Liver (tissue), 8 donors: ENCODE measurements at regions not wholly inside any gene's neighbourhood (a gene's known extent, or its start where the extent isn't known, plus 50 kb on each side); places are given as distances from the start of the nearest gene placed in this dataset.

Source experiments
- DNase-seq: peaks from one replicate; pipeline ENCODE4 v3.0.0-alpha.2; 2017; ENCODE audit warnings: low spot score
- H3K27ac ChIP-seq, 2 donors: one replicate each; pipeline ENCODE4 v1.7.0; 2013; ENCODE audit warnings: inconsistent platforms in 2 of 2, low read length in 2 of 2, control low read depth in 1 of 2, low read depth in 1 of 2, mild to moderate bottlenecking in 1 of 2
- H3K27me3 ChIP-seq, 4 donors: one replicate each; pipeline versions ENCODE4 v1.6.1 to v1.7.0; 2013; ENCODE audit warnings: low read length in 3 of 4, inconsistent platforms in 1 of 4, mild to moderate bottlenecking in 1 of 4, moderate library complexity in 1 of 4; ENCODE audit not compliant: control insufficient read depth in 4 of 4, insufficient read depth in 4 of 4
- H3K36me3 ChIP-seq, 4 donors: one replicate each; pipeline versions ENCODE4 v1.6.1 to v1.7.0; 2013; ENCODE audit warnings: low read length in 3 of 4, mild to moderate bottlenecking in 3 of 4, low read depth in 1 of 4, moderate library complexity in 1 of 4; ENCODE audit not compliant: control insufficient read depth in 4 of 4, insufficient read depth in 3 of 4
- H3K4me1 ChIP-seq, 4 donors: one replicate each; pipeline versions ENCODE4 v1.6.1 to v1.7.0; 2013; ENCODE audit warnings: low read length in 3 of 4, mild to moderate bottlenecking in 3 of 4, moderate library complexity in 1 of 4; ENCODE audit not compliant: control insufficient read depth in 4 of 4, insufficient read depth in 4 of 4
- H3K4me3 ChIP-seq, 3 donors: one replicate each; pipeline versions ENCODE4 v1.6.1 to v1.7.0; 2013; ENCODE audit warnings: low read length in 3 of 3, control low read depth in 1 of 3, low read depth in 1 of 3, mild to moderate bottlenecking in 1 of 3
- H3K9ac ChIP-seq, 2 donors: one replicate each; pipeline ENCODE4 v1.7.0; 2013; ENCODE audit warnings: low read length in 2 of 2, mild to moderate bottlenecking in 2 of 2, moderate library complexity in 2 of 2, control low read depth in 1 of 2, low read depth in 1 of 2
- H3K9me3 ChIP-seq, 4 donors: one replicate each; pipeline versions ENCODE4 v1.6.1 to v1.7.0; 2013; ENCODE audit warnings: low read length in 3 of 4; ENCODE audit not compliant: control insufficient read depth in 4 of 4
- EGR1 ChIP-seq, 2 donors: IDR thresholded peaks; 2 replicates each; pipeline ENCODE4 v1.6.1; 2016 to 2018; ENCODE audit warnings: antibody characterized with exemption in 2 of 2, low read depth in 2 of 2
- FOXA1 ChIP-seq: IDR thresholded peaks from 2 replicates; pipeline ENCODE4 v1.6.1; 2016; ENCODE audit warnings: antibody characterized with exemption
- FOXA2 ChIP-seq: IDR thresholded peaks from 2 replicates; pipeline ENCODE4 v1.6.1; 2016; ENCODE audit warnings: antibody characterized with exemption
- GABPA ChIP-seq, 2 donors: IDR thresholded peaks in 1 of 2; conservative IDR thresholded peaks in 1 of 2; 2 replicates each; pipeline ENCODE4 v1.6.1; 2016; ENCODE audit warnings: antibody characterized with exemption in 2 of 2, mild to moderate bottlenecking in 1 of 2, moderate library complexity in 1 of 2
- HNF4A ChIP-seq, 2 donors: conservative IDR thresholded peaks; 2 replicates each; pipeline ENCODE4 v1.6.1; 2016; ENCODE audit warnings: antibody characterized with exemption in 2 of 2, mild to moderate bottlenecking in 2 of 2
- NR2F2 ChIP-seq: IDR thresholded peaks from 2 replicates; pipeline ENCODE4 v1.6.1; 2016; ENCODE audit warnings: antibody characterized with exemption
- RAD21 ChIP-seq, 2 donors: IDR thresholded peaks; 2 replicates each; pipeline ENCODE4 v1.6.1; 2016; ENCODE audit warnings: antibody characterized with exemption in 2 of 2, mild to moderate bottlenecking in 2 of 2
- REST ChIP-seq: IDR thresholded peaks from 2 replicates; pipeline ENCODE4 v1.6.1; 2016; ENCODE audit warnings: antibody characterized with exemption, mild to moderate bottlenecking
- RXRA ChIP-seq, 2 donors: IDR thresholded peaks; 2 replicates each; pipeline ENCODE4 v1.6.1; 2017 to 2018; ENCODE audit warnings: antibody characterized with exemption in 2 of 2, mild to moderate bottlenecking in 1 of 2
- SP1 ChIP-seq: IDR thresholded peaks from 2 replicates; pipeline ENCODE4 v1.6.1; 2018; ENCODE audit warnings: antibody characterized with exemption, mild to moderate bottlenecking
- TAF1 ChIP-seq: conservative IDR thresholded peaks from 2 replicates; pipeline ENCODE4 v1.6.1; 2016; ENCODE audit warnings: antibody characterized with exemption, mild to moderate bottlenecking
- whole genome bisulfite sequencing: extraction: QIAGEN DNeasy Blood & Tissue Kit; methylation state at CpG from one replicate; pipeline ENCODE4 v1.1.7; 2013; 5-methylcytosine and 5-hydroxymethylcytosine counted together
- TF ChIP-seq, protein P1 (sequence below): IDR thresholded peaks from 2 replicates; pipeline ENCODE4 v1.6.1; 2016; ENCODE audit warnings: antibody characterized with exemption
- TF ChIP-seq, protein P2 (sequence below): fragments of 150-350 bp; IDR thresholded peaks from 2 replicates; pipeline ENCODE4 v1.5.1; 2017; ENCODE audit warnings: improper control_type of control experiment, low read depth, low read length; ENCODE audit not compliant: missing input control
- donor health status: healthy.
- donor health status: healthy.
- donor health status: healthy.
- donor health status: healthy.
- donor health status: healthy.

DNA sequence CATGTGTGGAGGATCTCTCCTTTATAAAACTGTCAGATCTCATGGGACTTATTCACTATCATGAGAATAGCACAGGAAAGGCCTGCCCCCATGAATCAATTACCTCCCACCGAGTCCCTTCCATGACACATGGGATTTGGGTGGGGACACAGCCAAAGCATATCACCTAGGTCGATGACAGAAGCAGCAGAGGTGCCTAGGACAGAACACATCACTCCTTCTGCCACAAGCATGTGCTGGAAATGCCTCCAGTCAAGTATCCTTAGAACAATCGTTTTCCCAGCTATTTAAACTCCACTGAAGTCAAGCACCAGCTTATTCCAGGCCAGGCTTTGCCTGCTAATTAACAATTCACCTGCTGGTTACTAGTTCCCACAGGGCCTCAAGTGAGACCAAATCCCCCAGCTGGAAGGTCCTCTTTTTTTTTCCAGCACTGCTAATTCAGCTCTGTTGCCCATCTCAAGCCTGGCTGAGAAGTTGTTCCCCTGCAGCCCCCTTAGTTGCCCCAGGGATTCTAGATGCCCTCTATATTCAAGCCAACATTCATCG, 212.3 kb upstream of the NUDT4 start:
- H3K4me1 ChIP-seq: peaks cover 0 to 5% (median 2%) of the 10 kb centered on the region in 4 donors
- H3K27me3 ChIP-seq: no peaks in the 10 kb centered on the region
- H3K36me3 ChIP-seq: no peaks in the 10 kb centered on the region
- WGBS: 85% methylated on average over 4 of the region's 4 CpGs
- DNase-seq: no peak
- no peak overlapping the region for H3K9ac ChIP-seq
- H3K27ac ChIP-seq: no peak overlapping the region
- H3K4me3 ChIP-seq: no peak overlapping the region
- H3K9me3 ChIP-seq: no peaks in the 10 kb centered on the region
- TF ChIP-seq REST (no peak), GABPA (IDR thresholded peaks at IDR 0.05 in 1 of 2, conservative IDR thresholded peaks at IDR 0.05 in 1 of 2) (no peak), HNF4A (conservative IDR thresholded peaks at IDR 0.05) (no peak), TAF1 (no peak), NR2F2 (no peak), FOXA2 (no peak), FOXA1 (no peak), EGR1 (IDR thresholded peaks at IDR 0.05; ENCODE audit: low read depth in 2 of 2) (no peak), RXRA (IDR thresholded peaks at IDR 0.05) (no peak), RAD21 (IDR thresholded peaks at IDR 0.05) (no peak), SP1 (no peak)
- TF ChIP-seq, protein P1, sequence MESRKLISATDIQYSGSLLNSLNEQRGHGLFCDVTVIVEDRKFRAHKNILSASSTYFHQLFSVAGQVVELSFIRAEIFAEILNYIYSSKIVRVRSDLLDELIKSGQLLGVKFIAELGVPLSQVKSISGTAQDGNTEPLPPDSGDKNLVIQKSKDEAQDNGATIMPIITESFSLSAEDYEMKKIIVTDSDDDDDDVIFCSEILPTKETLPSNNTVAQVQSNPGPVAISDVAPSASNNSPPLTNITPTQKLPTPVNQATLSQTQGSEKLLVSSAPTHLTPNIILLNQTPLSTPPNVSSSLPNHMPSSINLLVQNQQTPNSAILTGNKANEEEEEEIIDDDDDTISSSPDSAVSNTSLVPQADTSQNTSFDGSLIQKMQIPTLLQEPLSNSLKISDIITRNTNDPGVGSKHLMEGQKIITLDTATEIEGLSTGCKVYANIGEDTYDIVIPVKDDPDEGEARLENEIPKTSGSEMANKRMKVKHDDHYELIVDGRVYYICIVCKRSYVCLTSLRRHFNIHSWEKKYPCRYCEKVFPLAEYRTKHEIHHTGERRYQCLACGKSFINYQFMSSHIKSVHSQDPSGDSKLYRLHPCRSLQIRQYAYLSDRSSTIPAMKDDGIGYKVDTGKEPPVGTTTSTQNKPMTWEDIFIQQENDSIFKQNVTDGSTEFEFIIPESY: no peak
- TF ChIP-seq, protein P2, sequence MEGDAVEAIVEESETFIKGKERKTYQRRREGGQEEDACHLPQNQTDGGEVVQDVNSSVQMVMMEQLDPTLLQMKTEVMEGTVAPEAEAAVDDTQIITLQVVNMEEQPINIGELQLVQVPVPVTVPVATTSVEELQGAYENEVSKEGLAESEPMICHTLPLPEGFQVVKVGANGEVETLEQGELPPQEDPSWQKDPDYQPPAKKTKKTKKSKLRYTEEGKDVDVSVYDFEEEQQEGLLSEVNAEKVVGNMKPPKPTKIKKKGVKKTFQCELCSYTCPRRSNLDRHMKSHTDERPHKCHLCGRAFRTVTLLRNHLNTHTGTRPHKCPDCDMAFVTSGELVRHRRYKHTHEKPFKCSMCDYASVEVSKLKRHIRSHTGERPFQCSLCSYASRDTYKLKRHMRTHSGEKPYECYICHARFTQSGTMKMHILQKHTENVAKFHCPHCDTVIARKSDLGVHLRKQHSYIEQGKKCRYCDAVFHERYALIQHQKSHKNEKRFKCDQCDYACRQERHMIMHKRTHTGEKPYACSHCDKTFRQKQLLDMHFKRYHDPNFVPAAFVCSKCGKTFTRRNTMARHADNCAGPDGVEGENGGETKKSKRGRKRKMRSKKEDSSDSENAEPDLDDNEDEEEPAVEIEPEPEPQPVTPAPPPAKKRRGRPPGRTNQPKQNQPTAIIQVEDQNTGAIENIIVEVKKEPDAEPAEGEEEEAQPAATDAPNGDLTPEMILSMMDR: no peak

DNA sequence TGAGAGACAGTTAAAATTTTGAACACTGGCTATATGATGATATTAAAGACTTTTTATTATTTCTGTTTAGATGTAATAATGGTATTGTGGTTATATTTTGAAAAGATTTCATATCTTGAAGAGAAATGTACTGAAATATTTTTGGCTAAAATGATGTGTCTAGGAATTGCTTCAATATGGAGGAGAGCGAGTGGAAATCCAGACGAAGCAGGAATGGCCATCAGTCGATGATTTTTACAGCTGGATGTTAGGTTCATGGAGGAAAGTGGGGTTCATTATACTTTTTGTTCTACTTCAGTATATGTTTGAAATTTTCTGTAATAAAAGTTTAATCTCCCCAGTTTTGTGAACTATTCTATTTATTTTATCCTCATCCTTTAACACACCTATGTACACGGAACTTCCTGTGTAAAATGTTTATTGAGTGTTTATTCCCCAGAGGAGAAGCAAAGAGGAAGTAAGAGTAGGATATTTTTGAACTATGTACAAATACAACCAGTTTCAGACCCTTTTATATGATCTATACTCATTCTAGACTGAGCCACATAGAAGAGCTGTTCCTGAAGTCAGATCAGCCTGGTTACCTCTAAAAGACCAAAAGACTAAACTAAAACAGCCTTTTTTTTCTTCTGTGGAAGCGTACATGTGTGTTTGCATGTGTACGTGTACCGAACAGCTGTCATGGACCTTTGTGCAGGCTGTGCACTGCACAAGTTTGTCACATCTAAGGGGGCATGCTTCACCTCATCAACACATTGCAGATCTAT, 211.0 kb upstream of the NUDT4 start:
- H3K9me3 ChIP-seq: no peaks in the 10 kb centered on the region
- no peak for DNase-seq
- H3K4me1 ChIP-seq: peaks cover 0 to 5% (median 2%) of the 10 kb centered on the region in 4 donors
- H3K27me3 ChIP-seq: no peaks in the 10 kb centered on the region
- no peaks in the 10 kb centered on the region for H3K36me3 ChIP-seq
- no peak overlapping the region for H3K9ac ChIP-seq
- 88% methylated on average over 7 of the region's 7 CpGs for WGBS
- H3K27ac ChIP-seq: no peak overlapping the region
- H3K4me3 ChIP-seq: no peak overlapping the region
- no peak for TF ChIP-seq GABPA (IDR thresholded peaks at IDR 0.05 in 1 of 2, conservative IDR thresholded peaks at IDR 0.05 in 1 of 2)
- no peak for TF ChIP-seq RAD21 (IDR thresholded peaks at IDR 0.05)
- TF ChIP-seq SP1: no peak
- TF ChIP-seq, protein P1: no peak
- no peak for TF ChIP-seq HNF4A (conservative IDR thresholded peaks at IDR 0.05)
- TF ChIP-seq, protein P2: no peak
- no peak for TF ChIP-seq RXRA (IDR thresholded peaks at IDR 0.05)
- no peak for TF ChIP-seq FOXA2
- TF ChIP-seq REST: no peak
